ENCODE measurements at regions not wholly inside any gene's neighbourhood (a gene's known extent, or its start where the extent isn't known, plus 50 kb on each side); places are given as distances from the start of the nearest gene placed in this dataset.

GRCh38 chr18:39840406-39840805 lies 2114.6 kb upstream of the PIK3C3 start:
- TF ChIP-seq CTCF (IDR thresholded peaks at IDR 0.05) (no peak), POLR2A (IDR thresholded peaks at IDR 0.05) (no peak)

All from ovary (tissue), 3 donors.